Retina (tissue), 1 donor: ENCODE measurements at regions not wholly inside any gene's neighbourhood (a gene's known extent, or its start where the extent isn't known, plus 50 kb on each side); places are given as distances from the start of the nearest gene placed in this dataset.
"Not testable (repeated sequence)": the region's sequence is repeated elsewhere in the genome, so short reads cannot be mapped to it uniquely, and the experiment has no call there.

Experiments
- DNase-seq: peaks from one replicate; pipeline ENCODE4 v3.0.0-alpha.2; 2016

DNA sequence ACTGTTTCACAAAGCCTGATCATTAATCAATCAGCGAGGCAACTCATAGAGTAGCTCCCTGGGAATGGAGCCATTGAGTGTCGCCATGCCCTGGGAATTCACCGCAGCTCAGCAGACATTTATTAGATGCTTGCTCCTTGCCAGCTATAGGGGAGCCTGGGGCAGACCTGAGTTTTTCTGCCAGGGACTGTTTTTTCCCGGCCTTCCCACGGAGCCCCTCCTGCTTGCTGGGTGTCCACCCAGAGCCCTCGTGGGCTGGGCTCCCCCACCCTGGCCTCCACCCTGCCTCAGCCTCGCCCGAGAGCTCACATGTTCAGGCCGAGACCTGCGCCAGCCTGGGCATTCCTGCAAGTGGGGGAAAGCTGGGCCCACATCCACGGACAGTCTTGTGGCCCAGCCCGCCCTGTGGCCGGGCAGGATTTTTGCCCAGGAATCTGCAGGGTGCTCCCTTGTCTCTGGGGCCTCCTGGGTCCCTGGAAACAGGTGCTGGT is 64.9 kb downstream of the SMIM38 start:
- no peak for DNase-seq

DNA sequence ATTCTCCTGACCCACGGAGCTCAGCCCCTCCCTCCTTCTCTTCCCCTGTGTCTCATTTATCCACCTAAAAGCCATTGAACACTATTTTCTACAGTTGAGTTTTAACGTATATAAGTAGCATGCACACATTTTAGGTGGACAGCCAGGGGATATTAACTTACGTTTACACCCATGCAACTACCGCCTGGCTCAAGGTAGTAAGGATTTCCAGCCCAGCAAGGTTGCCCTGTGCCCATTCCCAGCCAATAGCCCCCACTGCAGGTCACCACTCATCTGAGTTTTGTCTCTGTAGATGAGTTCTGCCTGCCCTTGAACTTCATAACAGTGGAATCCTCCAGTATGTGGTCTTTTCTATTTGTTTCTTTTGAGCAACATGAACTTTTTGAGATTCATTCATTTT is 65.4 kb downstream of the SMIM38 start:
- no peak for DNase-seq

- not testable (repeated sequence) for DNase-seq
These were observed 65.9 kb downstream of the SMIM38 start for GRCh38 chr11:69221636-69222035.

DNA sequence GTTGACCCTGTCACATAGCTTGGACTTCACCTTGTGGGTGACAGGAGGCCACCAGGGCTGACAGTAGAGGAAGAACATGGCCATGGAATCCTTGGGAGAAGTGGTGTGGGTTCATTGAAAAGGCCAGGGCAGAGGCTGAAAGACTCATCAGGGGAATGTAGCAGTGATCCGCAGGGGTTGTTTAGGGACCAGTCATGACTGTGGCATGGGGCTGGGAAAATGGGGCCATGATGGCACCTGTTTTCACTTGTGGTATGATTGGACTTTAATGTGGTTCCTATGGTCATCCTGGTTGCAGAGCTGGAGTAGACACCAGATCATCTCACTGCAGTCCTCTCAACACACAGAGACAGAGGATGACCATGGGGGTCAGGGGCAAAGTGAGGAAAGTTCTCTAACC is 66.7 kb upstream of the MYEOV start:
- DNase-seq = no peak

- DNase-seq = no peak
These were observed 64.4 kb upstream of the MYEOV start for GRCh38 chr11:69229511-69229910.

DNA sequence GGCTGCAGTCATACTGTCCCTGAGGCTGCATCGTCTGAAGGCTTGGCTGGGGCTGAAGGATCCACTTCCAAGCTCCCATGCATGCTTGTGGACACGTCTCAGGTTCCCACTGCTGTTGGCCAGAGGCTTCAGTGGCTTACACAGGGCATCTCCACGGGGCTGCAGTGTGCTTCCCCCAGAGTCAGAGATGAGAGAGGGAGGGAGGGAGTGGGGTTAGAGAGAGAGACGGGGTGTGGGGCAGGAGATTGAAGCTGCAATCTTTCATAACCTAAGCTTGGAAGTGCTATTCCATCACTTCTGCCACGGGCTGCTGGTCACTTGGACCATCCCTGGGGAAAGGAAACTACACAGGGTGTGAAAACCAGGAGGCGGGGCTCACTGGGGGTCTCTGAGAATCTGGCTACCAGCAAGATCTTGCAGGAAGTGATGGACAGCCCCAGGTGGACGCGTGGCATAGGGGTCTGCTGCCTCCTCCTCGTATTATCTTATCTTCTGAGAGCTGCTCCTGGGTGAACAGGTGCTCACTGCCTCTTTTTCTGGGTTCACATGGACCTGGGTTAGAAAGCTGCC is 63.0 kb upstream of the MYEOV start:
- no peak for DNase-seq

DNA sequence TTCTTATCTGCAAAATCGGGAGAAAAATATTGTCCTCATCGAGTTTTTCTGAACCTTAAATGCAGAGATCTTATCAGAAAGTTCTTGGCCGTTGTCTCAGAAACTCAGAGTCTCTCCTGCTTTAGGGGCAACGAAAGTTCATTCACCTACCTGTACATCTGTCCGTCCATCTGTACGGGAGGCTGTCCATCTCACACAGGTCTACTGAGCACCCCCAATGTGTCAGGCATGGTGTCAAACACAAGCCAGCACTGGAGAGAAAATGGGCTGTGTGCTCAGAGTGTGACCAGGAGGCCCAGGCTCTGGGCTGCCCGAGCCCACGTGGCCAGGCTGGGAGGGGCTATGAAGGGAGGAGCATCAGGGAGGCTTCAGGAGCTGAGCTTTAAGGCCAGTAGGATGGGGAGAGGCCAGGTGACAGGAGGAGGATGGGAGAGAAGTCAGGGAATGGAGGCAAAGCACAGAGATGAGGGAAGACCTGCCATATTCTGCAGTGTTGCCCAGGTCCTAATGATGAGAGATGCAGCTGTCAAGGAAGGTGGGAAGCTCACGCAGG is 62.4 kb upstream of the MYEOV start:
- no peak for DNase-seq

GRCh38 chr11:69232821-69233743 is 60.9 kb upstream of the MYEOV start:
- DNase-seq = no peak

DNA sequence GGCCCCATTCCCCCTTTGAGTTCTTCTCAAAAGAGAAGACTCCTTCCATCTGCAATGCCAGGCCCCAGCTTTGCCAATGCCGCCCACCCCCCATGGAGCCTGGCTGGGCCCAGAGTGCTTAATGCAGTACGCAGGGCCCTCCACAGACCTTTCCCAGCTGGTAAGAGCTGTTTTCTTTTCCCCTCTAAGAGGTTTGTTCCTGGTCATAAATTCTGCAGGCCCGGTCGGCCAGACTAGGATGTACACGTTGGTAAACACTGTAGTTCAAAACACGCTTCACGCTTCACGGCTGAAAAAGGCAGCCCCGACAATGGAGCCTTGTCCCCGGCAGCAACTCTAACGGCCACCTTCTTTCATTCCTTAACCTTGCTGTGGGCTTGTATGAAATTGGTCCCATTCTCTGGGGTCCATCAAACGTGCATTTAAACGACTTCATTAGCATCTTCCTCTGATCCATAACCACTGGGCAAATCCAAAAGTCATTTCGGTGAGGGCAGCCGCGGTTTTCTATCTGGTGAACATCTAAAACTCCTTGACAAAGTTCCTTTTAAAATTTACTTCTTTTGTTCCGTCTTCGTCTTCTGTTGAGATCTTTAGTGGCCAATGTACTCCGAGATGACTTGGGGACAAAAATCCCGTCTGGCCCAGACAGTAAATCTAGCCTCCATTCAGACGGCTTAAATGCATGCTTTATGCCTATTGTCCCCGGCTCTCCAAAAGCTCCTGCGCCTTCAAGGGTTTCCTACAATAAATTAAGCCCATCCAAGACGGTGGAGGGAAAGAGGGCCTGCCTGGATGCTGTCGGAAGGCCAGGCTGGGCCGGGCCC is 60.0 kb upstream of the MYEOV start:
- no peak for DNase-seq

GRCh38 chr11:69234740-69235710 is 58.9 kb upstream of the MYEOV start:
- DNase-seq = no peak

- no peak for DNase-seq
These were observed 55.2 kb upstream of the MYEOV start for GRCh38 chr11:69238573-69239351.

DNA sequence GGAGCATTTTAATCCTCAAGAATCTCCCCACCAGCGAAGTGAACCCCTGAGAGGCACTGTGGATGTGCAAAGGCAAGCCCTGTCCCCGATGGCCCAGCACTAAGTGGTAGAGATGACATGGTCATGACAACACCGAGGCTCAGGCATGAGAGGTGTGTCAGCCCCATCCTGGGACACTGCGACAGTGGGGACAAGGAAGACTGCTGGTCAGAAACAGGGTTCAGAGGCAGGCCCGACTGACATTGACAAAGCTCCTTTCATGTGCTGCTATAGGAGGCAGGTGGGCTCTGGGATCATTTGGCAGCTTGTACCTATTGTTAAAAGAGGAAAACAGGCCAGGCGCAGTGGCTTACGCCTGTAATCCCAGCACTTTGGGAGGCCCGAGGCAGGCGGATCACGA is 54.3 kb upstream of the MYEOV start:
- DNase-seq = no peak

- no peak for DNase-seq
These were observed 53.5 kb upstream of the MYEOV start for GRCh38 chr11:69240332-69241074.

- DNase-seq = no peak
These were observed 52.7 kb upstream of the MYEOV start for GRCh38 chr11:69241075-69241740.

- DNase-seq = no peak
These were observed 52.1 kb upstream of the MYEOV start for GRCh38 chr11:69241844-69242243.

DNA sequence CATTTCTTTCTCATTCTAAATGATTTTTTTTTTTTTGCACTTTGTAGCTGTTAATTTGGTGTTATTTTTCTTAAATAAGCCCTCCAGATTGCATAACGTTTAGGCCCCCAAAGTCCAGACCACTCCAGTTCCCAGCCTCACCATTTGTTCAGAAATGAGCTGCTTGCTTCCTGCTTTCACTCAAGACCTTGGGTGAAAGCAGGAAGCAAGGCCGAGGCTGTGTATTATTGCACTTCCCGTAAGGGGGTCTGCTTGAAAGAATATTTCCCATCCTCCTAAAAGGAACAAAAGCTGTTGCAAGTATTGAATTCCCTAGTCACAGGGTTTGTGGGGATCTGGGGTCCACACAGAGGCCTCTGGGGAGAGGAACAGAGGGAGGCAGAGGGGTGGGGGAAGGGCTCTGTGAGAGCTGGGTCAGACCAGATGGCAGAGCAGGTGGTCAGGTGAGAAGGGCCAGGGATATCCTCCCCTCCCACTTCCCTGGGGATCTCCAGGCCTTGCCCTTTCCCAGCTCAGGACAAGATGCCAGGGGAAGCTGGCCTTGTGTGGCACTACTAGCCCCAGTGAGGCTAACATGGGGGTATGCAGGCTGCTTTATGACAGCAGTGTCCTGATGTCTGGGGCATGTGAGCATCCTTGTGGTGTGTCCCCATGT is 51.6 kb upstream of the MYEOV start:
- DNase-seq = no peak

DNA sequence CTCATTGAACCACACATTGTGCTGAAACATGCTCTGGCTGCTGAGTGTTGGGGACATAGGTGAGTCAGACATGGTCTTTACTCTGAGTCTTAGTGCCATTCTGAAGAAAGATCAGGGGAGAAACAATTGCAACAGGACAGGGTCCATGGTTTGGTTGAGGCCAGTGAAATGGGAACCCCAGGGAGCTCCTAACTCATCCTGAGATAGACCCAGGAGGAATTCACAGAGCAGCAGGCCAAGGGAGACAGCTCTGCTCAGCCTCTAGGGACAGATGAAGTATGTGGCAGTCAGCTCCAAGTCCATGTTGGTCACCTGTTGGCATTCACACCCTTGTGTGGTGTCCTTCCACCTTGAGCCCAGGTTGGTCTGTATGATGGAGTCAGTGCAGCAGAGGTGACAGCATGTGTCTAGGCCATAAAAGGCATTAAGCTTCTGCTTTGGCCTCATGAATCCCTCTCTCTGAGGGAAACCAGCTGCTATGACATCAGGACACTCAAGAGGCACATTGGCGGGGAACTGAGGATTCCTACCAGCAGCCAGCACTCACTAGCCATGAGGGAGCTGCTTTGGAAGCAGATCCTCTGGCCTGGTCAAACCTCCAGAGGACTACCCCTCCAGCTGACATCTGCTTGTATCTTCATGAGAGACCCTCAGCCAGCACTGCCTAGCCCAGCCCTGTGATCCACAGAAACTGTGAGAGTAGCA is 50.3 kb upstream of the MYEOV start:
- no peak for DNase-seq
